ENCODE measurements at regions not wholly inside any gene's neighbourhood (a gene's known extent, or its start where the extent isn't known, plus 50 kb on each side); places are given as distances from the start of the nearest gene placed in this dataset.

DNA sequence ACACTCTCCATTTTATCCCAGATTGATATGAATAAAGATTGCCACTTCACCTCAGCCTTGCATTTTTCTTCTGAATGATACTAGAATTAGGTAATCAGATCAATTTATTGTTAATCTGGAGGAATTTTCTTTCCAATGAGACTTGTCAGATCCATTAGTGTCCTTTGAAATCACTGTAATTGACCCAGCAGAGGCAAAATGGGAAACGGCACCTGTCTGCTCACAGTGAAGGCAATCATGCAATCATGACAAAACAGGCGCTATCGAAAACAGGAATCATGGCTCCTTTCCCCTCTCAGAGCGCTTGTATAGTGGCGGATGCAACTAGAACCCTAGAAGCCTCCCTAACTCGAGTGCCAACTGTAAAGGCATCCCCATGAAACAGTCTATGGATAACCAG, 417.6 kb downstream of the GALC start:
- no TSS peak for BruUV-seq (replicated peaks)
- intact Hi-C loops (cut with micrococcal nuclease): no loop called here
- no peaks in the 10 kb centered on the region for H3K4me1 ChIP-seq (ENCODE audit: control insufficient read depth, extremely low read depth, insufficient read depth, low read length)
- dilution Hi-C loops (cut with MboI; ENCODE audit: extremely low pct_ligation_motif_present, low sequenced_read_pairs): no loop called here
- H3K27ac ChIP-seq (ENCODE audit: insufficient read depth, low read depth, low read length): no peak overlapping the region
- ChIA-PET POLR2A (no interaction called here), CTCF (no interaction called here)
- peaks cover 7% of the 10 kb centered on the region for H3K9me3 ChIP-seq (replicated peaks; ENCODE audit: control insufficient read depth, insufficient read depth, low read length)
- no peak overlapping the region for H3K9ac ChIP-seq (replicated peaks; ENCODE audit: extremely low read depth, insufficient read depth, low read length)
- H3K4me2 ChIP-seq (ENCODE audit: insufficient read depth, low read length): no peak overlapping the region
- no peaks in the 10 kb centered on the region for H3K36me3 ChIP-seq (ENCODE audit: control insufficient read depth in 2 of 2, extremely low read depth in 1 of 2, insufficient read depth in 2 of 2, low read length in 2 of 2)
- H3K9me1 ChIP-seq (replicated peaks; ENCODE audit: control insufficient read depth, extremely low read depth, insufficient read depth, low read length): no peaks in the 10 kb centered on the region
- no peaks in the 10 kb centered on the region for H3K79me2 ChIP-seq (ENCODE audit: control insufficient read depth, insufficient read depth, low read length)
- H2AFZ ChIP-seq (ENCODE audit: low read depth, low read length): no peak overlapping the region
- DNase-seq (ENCODE audit: low read depth, low spot score) (no peak), FAIRE-seq (no peak)
- no peaks in the 10 kb centered on the region for H3K27me3 ChIP-seq (ENCODE audit: control insufficient read depth in 2 of 2, insufficient read depth in 2 of 2, low read length in 2 of 2)
- no peaks in the 10 kb centered on the region for H4K20me1 ChIP-seq (replicated peaks; ENCODE audit: control insufficient read depth, extremely low read depth, insufficient read depth, low read length)
- no peak overlapping the region for H3K4me3 ChIP-seq (replicated peaks in 1 of 3; ENCODE audit: insufficient read depth in 1 of 3, low read depth in 1 of 3, low read length in 3 of 3)
- TF ChIP-seq, protein P1, sequence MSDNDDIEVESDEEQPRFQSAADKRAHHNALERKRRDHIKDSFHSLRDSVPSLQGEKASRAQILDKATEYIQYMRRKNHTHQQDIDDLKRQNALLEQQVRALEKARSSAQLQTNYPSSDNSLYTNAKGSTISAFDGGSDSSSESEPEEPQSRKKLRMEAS (IDR thresholded peaks at IDR 0.05; ENCODE audit: insufficient read depth, insufficient read length): no peak
- TF ChIP-seq MYC (IDR thresholded peaks at IDR 0.05; ENCODE audit: low read depth, low read length) (no peak), EZH2 (IDR thresholded peaks at IDR 0.05; ENCODE audit: borderline replicate concordance, low read depth, low read length, severe bottlenecking) (no peak)

DNA sequence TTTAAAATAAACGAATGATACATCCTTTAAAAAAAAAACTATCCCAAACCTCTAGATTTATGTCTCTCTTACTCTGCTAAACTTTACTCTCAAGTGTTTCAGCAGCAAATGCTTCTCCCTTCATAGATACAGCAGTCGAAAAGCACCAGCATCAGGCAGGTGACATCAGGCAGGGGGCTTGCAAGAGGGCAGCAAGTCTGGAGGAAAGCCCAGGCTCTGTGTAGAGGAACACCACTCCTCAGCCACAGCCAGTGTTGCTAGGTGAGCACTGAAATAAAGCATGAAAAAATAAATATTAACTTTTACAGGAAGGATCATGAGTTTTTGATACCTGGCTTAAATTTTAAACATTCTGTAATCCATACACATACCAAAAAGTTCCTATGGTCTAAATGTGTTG, 419.4 kb downstream of the GALC start:
- Histone ChIP-seq H3K27ac (ENCODE audit: insufficient read depth, low read depth, low read length) (no peak overlapping the region), H3K9me1 (replicated peaks; ENCODE audit: control insufficient read depth, extremely low read depth, insufficient read depth, low read length) (no peaks in the 10 kb centered on the region), H3K79me2 (ENCODE audit: control insufficient read depth, insufficient read depth, low read length) (no peaks in the 10 kb centered on the region), H2AFZ (ENCODE audit: low read depth, low read length) (no peak overlapping the region), H4K20me1 (replicated peaks; ENCODE audit: control insufficient read depth, extremely low read depth, insufficient read depth, low read length) (no peaks in the 10 kb centered on the region), H3K4me2 (ENCODE audit: insufficient read depth, low read length) (no peak overlapping the region), H3K9me3 (replicated peaks; ENCODE audit: control insufficient read depth, insufficient read depth, low read length) (peaks cover 11% of the 10 kb centered on the region), H3K27me3 (ENCODE audit: control insufficient read depth in 2 of 2, insufficient read depth in 2 of 2, low read length in 2 of 2) (no peaks in the 10 kb centered on the region), H3K36me3 (ENCODE audit: control insufficient read depth in 2 of 2, extremely low read depth in 1 of 2, insufficient read depth in 2 of 2, low read length in 2 of 2) (no peaks in the 10 kb centered on the region), H3K4me3 (replicated peaks in 1 of 3; ENCODE audit: insufficient read depth in 1 of 3, low read depth in 1 of 3, low read length in 3 of 3) (no peak overlapping the region), H3K4me1 (ENCODE audit: control insufficient read depth, extremely low read depth, insufficient read depth, low read length) (no peaks in the 10 kb centered on the region), H3K9ac (replicated peaks; ENCODE audit: extremely low read depth, insufficient read depth, low read length) (no peak overlapping the region)
- no peak for FAIRE-seq
- DNase-seq (ENCODE audit: low read depth, low spot score): no peak
- ChIA-PET CTCF (no interaction called here), POLR2A (no interaction called here)
- dilution Hi-C loops (cut with MboI; ENCODE audit: extremely low pct_ligation_motif_present, low sequenced_read_pairs): no loop called here
- TF ChIP-seq MYC (IDR thresholded peaks at IDR 0.05; ENCODE audit: low read depth, low read length) (no peak), JUN (IDR thresholded peaks at IDR 0.05; ENCODE audit: borderline replicate concordance, insufficient read depth, insufficient read length, low read depth) (no peak), POLR2AphosphoS5 (IDR thresholded peaks at IDR 0.05; ENCODE audit: insufficient read depth, low read depth, low read length) (no peak), GATA2 (IDR thresholded peaks at IDR 0.05; ENCODE audit: insufficient read depth, insufficient read length, low read depth, low read length) (no peak), POLR2A (IDR thresholded peaks at IDR 0.05; ENCODE audit: low read depth, low read length) (no peak), EZH2 (IDR thresholded peaks at IDR 0.05; ENCODE audit: borderline replicate concordance, low read depth, low read length, severe bottlenecking) (no peak), FOS (IDR thresholded peaks at IDR 0.05; ENCODE audit: borderline replicate concordance, insufficient read depth, low read length) (no peak)
- TF ChIP-seq, protein P1 (IDR thresholded peaks at IDR 0.05; ENCODE audit: insufficient read depth, insufficient read length): no peak
- TF ChIP-seq, protein P2, sequence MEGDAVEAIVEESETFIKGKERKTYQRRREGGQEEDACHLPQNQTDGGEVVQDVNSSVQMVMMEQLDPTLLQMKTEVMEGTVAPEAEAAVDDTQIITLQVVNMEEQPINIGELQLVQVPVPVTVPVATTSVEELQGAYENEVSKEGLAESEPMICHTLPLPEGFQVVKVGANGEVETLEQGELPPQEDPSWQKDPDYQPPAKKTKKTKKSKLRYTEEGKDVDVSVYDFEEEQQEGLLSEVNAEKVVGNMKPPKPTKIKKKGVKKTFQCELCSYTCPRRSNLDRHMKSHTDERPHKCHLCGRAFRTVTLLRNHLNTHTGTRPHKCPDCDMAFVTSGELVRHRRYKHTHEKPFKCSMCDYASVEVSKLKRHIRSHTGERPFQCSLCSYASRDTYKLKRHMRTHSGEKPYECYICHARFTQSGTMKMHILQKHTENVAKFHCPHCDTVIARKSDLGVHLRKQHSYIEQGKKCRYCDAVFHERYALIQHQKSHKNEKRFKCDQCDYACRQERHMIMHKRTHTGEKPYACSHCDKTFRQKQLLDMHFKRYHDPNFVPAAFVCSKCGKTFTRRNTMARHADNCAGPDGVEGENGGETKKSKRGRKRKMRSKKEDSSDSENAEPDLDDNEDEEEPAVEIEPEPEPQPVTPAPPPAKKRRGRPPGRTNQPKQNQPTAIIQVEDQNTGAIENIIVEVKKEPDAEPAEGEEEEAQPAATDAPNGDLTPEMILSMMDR (IDR thresholded peaks at IDR 0.05; ENCODE audit: extremely low read depth in 1 of 2, insufficient read depth in 1 of 2, low read depth in 1 of 2, low read length in 2 of 2): no peak
- intact Hi-C loops (cut with micrococcal nuclease): no loop called here
- no TSS peak for BruUV-seq (replicated peaks)
